CD4-positive, CD25-positive, alpha-beta regulatory T cell (primary cell): ENCODE measurements at regions not wholly inside any gene's neighbourhood (a gene's known extent, or its start where the extent isn't known, plus 50 kb on each side); places are given as distances from the start of the nearest gene placed in this dataset.

Experiments
- ATAC-seq, 2 donors: fragments of 150-1000 bp; cut with Tn5 transposase; one replicate each; pipeline ENCODE4 v1.10.0; 2021; ENCODE audit warnings: low read depth in 2 of 2, moderate number of reproducible peaks in 2 of 2, moderate library complexity in 1 of 2
- DNase-seq, 3 donors: peaks; one replicate each; pipeline versions ENCODE4 v3.0.0 to v3.0.0-alpha.2; 2012 to 2022; ENCODE audit warnings: mixed read lengths in 1 of 3
- H3K27ac ChIP-seq: one replicate; pipeline ENCODE4 v1.7.0; 2013; ENCODE audit warnings: mild to moderate bottlenecking, low read length; ENCODE audit not compliant: insufficient read depth, poor library complexity, severe bottlenecking
- H3K27me3 ChIP-seq: one replicate; pipeline ENCODE4 v1.7.0; 2013; ENCODE audit warnings: low read length; ENCODE audit not compliant: control insufficient read depth, insufficient read depth
- H3K36me3 ChIP-seq: one replicate; pipeline ENCODE4 v1.7.0; 2013; ENCODE audit warnings: mild to moderate bottlenecking, low read length, moderate library complexity; ENCODE audit not compliant: control insufficient read depth, insufficient read depth
- H3K4me1 ChIP-seq: 2 replicates; pipeline ENCODE4 v1.7.0; 2013; ENCODE audit warnings: mild to moderate bottlenecking, low read length; ENCODE audit not compliant: insufficient read depth, control insufficient read depth, poor library complexity, severe bottlenecking
- H3K4me3 ChIP-seq: one replicate; pipeline ENCODE4 v1.7.0; 2013; ENCODE audit warnings: low read depth, mild to moderate bottlenecking, low read length, moderate library complexity
- H3K9me3 ChIP-seq, 2 experiments: 1 replicate in 1 of 2; 2 replicates in 1 of 2; pipeline ENCODE4 v1.7.0; 2013; ENCODE audit warnings: low read length in 2 of 2, mild to moderate bottlenecking in 1 of 2, moderate library complexity in 1 of 2; ENCODE audit not compliant: control insufficient read depth in 2 of 2
- H3K27ac Mint-ChIP-seq, 3 donors: one replicate each; pipeline ENCODE4 v1.8.0; 2020 to 2022; ENCODE audit warnings: mild to moderate bottlenecking in 3 of 3, mixed read lengths in 3 of 3, moderate library complexity in 2 of 3
- H3K27me3 Mint-ChIP-seq: one replicate; pipeline ENCODE4 v1.8.0; 2022; ENCODE audit warnings: mild to moderate bottlenecking, mixed read lengths
- H3K36me3 Mint-ChIP-seq: one replicate; pipeline ENCODE4 v1.8.0; 2020; ENCODE audit warnings: mixed read lengths
- H3K4me1 Mint-ChIP-seq, 4 donors: one replicate each; pipeline ENCODE4 v1.8.0; 2020 to 2022; ENCODE audit warnings: mixed read lengths in 4 of 4, mild to moderate bottlenecking in 1 of 4
- H3K4me3 Mint-ChIP-seq, 4 donors: one replicate each; pipeline ENCODE4 v1.8.0; 2020 to 2022; ENCODE audit warnings: mild to moderate bottlenecking in 4 of 4, mixed read lengths in 4 of 4, moderate library complexity in 3 of 4
- H3K9me3 Mint-ChIP-seq, 7 donors: one replicate each; pipeline ENCODE4 v1.8.0; 2020 to 2022; ENCODE audit warnings: mixed read lengths in 7 of 7, mild to moderate bottlenecking in 3 of 7, moderate library complexity in 2 of 7

DNA sequence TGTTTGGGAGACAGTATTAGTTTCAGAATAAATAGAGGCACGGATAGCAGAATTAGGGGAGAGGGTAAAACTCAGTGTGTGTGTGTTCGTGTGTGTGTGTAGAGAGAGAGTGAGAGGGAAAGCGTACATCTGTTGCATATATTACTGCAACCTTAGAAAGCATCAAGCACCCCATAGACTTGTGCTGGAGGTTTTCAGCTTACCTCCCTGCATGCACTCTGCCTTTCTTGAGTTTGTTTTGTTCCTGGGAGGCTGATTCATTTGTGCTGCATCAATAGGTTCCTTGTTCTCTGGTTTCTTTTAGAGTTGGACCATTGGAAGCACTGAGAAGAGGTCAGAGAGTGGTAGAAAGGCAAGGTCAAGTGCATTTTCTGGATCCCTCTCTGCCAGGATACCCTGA lies 104.4 kb upstream of the KCNK1 start:
- no peak for DNase-seq
- H3K4me3 Mint-ChIP-seq: no peak overlapping the region
- no peak overlapping the region for H3K27ac Mint-ChIP-seq
- no peak for ATAC-seq
- no peaks in the 10 kb centered on the region for H3K36me3 ChIP-seq
- no peaks in the 10 kb centered on the region for H3K36me3 Mint-ChIP-seq
- no peaks in the 10 kb centered on the region for H3K27me3 Mint-ChIP-seq
- no peak overlapping the region for H3K27ac ChIP-seq
- no peaks in the 10 kb centered on the region for H3K4me1 Mint-ChIP-seq
- H3K9me3 ChIP-seq: no peaks in the 10 kb centered on the region
- H3K9me3 Mint-ChIP-seq: peaks cover 0 to 8% (median 0%) of the 10 kb centered on the region in 7 donors
- H3K27me3 ChIP-seq: peaks cover 3% of the 10 kb centered on the region
- no peaks in the 10 kb centered on the region for H3K4me1 ChIP-seq
- H3K4me3 ChIP-seq: no peak overlapping the region

GRCh38 chr1:233512538-233512937 lies 101.4 kb upstream of the KCNK1 start:
- H3K9me3 Mint-ChIP-seq: no peaks in the 10 kb centered on the region
- Histone ChIP-seq H3K27me3 (peaks cover 3% of the 10 kb centered on the region), H3K36me3 (no peaks in the 10 kb centered on the region), H3K4me3 (no peak overlapping the region), H3K9me3 (no peaks in the 10 kb centered on the region), H3K4me1 (no peaks in the 10 kb centered on the region), H3K27ac (no peak overlapping the region)
- H3K36me3 Mint-ChIP-seq: no peaks in the 10 kb centered on the region
- H3K4me1 Mint-ChIP-seq: no peaks in the 10 kb centered on the region
- ATAC-seq (no peak), DNase-seq (no peak)
- no peak overlapping the region for H3K4me3 Mint-ChIP-seq
- H3K27ac Mint-ChIP-seq: no peak overlapping the region
- H3K27me3 Mint-ChIP-seq: no peaks in the 10 kb centered on the region

DNA sequence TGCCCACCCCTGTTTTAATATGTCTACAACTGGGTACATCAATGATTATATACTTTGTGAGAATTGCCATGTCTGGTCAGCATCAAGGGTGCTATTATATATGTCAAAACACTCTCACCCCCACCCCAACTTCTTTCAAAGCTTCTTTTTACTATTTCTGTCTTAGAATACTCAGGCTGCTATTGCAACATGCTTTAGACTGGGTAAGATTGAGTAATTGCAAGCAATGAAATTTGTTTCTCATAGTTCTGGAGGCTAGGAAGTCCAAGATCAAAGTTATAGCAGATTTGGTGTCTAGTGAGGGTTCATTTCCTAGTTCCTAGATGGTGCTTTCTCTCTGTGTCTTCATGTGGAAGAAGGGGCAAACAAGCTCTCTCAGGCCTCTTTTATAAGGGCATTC lies 100.5 kb upstream of the KCNK1 start:
- peaks cover 3% of the 10 kb centered on the region for H3K27me3 ChIP-seq
- Mint-ChIP-seq H3K4me1 (peaks cover 0 to under 1% (median 0%) of the 10 kb centered on the region in 4 donors), H3K36me3 (no peaks in the 10 kb centered on the region), H3K9me3 (no peaks in the 10 kb centered on the region), H3K27ac (no peak overlapping the region), H3K27me3 (no peaks in the 10 kb centered on the region), H3K4me3 (no peak overlapping the region)
- H3K9me3 ChIP-seq: no peaks in the 10 kb centered on the region
- ATAC-seq: no peak
- H3K36me3 ChIP-seq: no peaks in the 10 kb centered on the region
- no peak for DNase-seq
- H3K4me1 ChIP-seq: no peaks in the 10 kb centered on the region
- no peak overlapping the region for H3K27ac ChIP-seq
- H3K4me3 ChIP-seq: no peak overlapping the region

- DNase-seq (no peak), ATAC-seq (no peak)
- H3K4me1 Mint-ChIP-seq: peaks cover 0 to 5% (median 0%) of the 10 kb centered on the region in 4 donors
Observed at GRCh38 chr1:233514946-233515391, 98.9 kb upstream of the KCNK1 start.

DNA sequence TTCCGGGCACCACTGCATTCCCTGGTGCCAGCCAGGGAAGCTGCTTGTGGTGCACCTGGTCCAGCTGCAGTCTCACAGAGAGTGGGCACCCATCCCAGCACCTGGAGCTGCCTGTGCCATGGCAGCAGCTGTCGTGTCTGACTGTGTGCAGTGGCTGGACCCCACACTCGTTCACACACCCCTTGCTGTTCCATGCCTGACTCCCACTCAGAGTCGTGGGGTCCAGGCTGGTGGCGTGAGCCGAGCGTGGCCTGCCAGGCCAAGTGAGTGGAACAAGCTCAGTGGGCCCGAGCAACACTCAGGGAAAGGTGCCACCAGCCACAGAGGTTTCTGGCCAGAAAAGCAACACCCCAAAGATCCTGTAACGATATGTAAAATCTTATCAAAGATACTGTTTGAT lies 97.2 kb upstream of the KCNK1 start:
- Histone ChIP-seq H3K36me3 (no peaks in the 10 kb centered on the region), H3K4me3 (no peak overlapping the region), H3K27ac (no peak overlapping the region), H3K4me1 (no peaks in the 10 kb centered on the region), H3K9me3 (no peaks in the 10 kb centered on the region), H3K27me3 (no peaks in the 10 kb centered on the region)
- no peaks in the 10 kb centered on the region for H3K27me3 Mint-ChIP-seq
- peaks cover 0 to 2% (median 0%) of the 10 kb centered on the region in 7 donors for H3K9me3 Mint-ChIP-seq
- DNase-seq: no peak
- no peaks in the 10 kb centered on the region for H3K36me3 Mint-ChIP-seq
- ATAC-seq: no peak
- H3K27ac Mint-ChIP-seq: no peak overlapping the region
- H3K4me3 Mint-ChIP-seq: no peak overlapping the region
- H3K4me1 Mint-ChIP-seq: peaks cover 0 to 5% (median 0%) of the 10 kb centered on the region in 4 donors

More at GRCh38 chr1:233514946-233515391, 98.9 kb upstream of the KCNK1 start:
- Histone ChIP-seq H3K27me3 (no peaks in the 10 kb centered on the region), H3K36me3 (no peaks in the 10 kb centered on the region), H3K4me1 (no peaks in the 10 kb centered on the region), H3K9me3 (no peaks in the 10 kb centered on the region), H3K27ac (no peak overlapping the region), H3K4me3 (no peak overlapping the region)
- H3K9me3 Mint-ChIP-seq: peaks cover 0 to 2% (median 0%) of the 10 kb centered on the region in 7 donors
- H3K27ac Mint-ChIP-seq: no peak overlapping the region
- no peaks in the 10 kb centered on the region for H3K27me3 Mint-ChIP-seq
- no peaks in the 10 kb centered on the region for H3K36me3 Mint-ChIP-seq
- H3K4me3 Mint-ChIP-seq: no peak overlapping the region

DNA sequence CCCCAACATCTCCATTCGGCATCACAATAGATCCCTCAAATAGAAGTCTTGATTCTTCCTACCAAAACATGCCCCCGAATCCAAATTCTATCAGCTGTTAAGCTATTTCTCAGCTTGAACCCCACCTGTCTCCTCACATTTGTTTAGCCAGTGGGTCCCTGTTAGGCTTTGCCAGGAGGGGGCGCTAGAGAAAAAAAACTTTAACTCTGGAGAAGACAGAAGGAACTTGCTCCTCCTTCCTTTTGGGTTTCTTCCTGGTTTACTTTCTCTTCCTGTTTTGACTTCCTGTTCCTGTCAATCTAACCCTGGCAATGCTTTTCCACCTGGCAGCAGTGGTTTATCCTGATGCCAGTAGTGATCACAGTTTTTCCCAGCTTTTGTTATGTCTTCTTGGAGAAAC lies 95.6 kb upstream of the KCNK1 start:
- H3K9me3 Mint-ChIP-seq: peaks cover 0 to 2% (median 0%) of the 10 kb centered on the region in 7 donors
- H3K4me3 Mint-ChIP-seq: no peak overlapping the region
- ATAC-seq: no peak
- no peak overlapping the region for H3K27ac Mint-ChIP-seq
- H3K27ac ChIP-seq: no peak overlapping the region
- peaks cover 0 to 5% (median 0%) of the 10 kb centered on the region in 4 donors for H3K4me1 Mint-ChIP-seq
- no peaks in the 10 kb centered on the region for H3K9me3 ChIP-seq
- H3K4me1 ChIP-seq: no peaks in the 10 kb centered on the region
- H3K36me3 ChIP-seq: no peaks in the 10 kb centered on the region
- H3K27me3 Mint-ChIP-seq: no peaks in the 10 kb centered on the region
- H3K4me3 ChIP-seq: no peak overlapping the region
- H3K36me3 Mint-ChIP-seq: no peaks in the 10 kb centered on the region
- H3K27me3 ChIP-seq: no peaks in the 10 kb centered on the region
- peak in 1 of 3 donors; percentile 23 for DNase-seq

- Histone ChIP-seq H3K36me3 (no peaks in the 10 kb centered on the region), H3K27ac (no peak overlapping the region), H3K4me1 (no peaks in the 10 kb centered on the region), H3K9me3 (no peaks in the 10 kb centered on the region), H3K4me3 (no peak overlapping the region), H3K27me3 (peaks cover 4% of the 10 kb centered on the region)
- peaks cover 0 to 5% (median 0%) of the 10 kb centered on the region in 4 donors for H3K4me1 Mint-ChIP-seq
- no peaks in the 10 kb centered on the region for H3K36me3 Mint-ChIP-seq
- no peak overlapping the region for H3K4me3 Mint-ChIP-seq
- H3K27ac Mint-ChIP-seq: no peak overlapping the region
- ATAC-seq (no peak), DNase-seq (no peak)
- no peaks in the 10 kb centered on the region for H3K27me3 Mint-ChIP-seq
- peaks cover 0 to 2% (median 0%) of the 10 kb centered on the region in 7 donors for H3K9me3 Mint-ChIP-seq
Observed at GRCh38 chr1:233520261-233521191, 93.4 kb upstream of the KCNK1 start.

DNA sequence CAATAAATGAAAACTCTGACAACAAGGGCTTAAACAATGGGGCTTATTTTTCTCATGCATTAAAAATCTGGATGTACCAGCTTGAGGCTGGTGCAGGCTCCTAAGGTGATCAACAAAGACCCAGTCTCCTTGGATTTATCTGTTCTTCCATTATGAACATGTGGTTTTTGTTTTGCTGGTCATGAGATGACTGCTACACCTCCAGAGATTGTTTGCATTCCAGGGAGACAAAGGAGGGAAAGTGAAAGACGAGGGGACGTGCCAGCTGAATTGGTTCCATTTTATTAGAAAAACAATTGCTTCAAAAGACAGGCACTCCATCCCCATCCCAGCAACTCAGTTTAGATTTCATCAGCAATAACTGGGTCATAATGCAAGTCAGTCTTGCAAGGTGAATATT lies 90.9 kb upstream of the KCNK1 start:
- no peaks in the 10 kb centered on the region for H3K36me3 ChIP-seq
- no peak for DNase-seq
- no peak overlapping the region for H3K27ac ChIP-seq
- peaks cover 0 to 5% (median 0%) of the 10 kb centered on the region in 4 donors for H3K4me1 Mint-ChIP-seq
- H3K27ac Mint-ChIP-seq: no peak overlapping the region
- H3K4me1 ChIP-seq: no peaks in the 10 kb centered on the region
- no peaks in the 10 kb centered on the region for H3K27me3 Mint-ChIP-seq
- H3K9me3 Mint-ChIP-seq: peaks cover 0 to 2% (median 0%) of the 10 kb centered on the region in 7 donors
- H3K27me3 ChIP-seq: peaks cover 5% of the 10 kb centered on the region
- no peak overlapping the region for H3K4me3 ChIP-seq
- no peaks in the 10 kb centered on the region for H3K36me3 Mint-ChIP-seq
- no peak for ATAC-seq
- H3K9me3 ChIP-seq: no peaks in the 10 kb centered on the region
- no peak overlapping the region for H3K4me3 Mint-ChIP-seq
